ENCODE measurements at regions not wholly inside any gene's neighbourhood (a gene's known extent, or its start where the extent isn't known, plus 50 kb on each side); places are given as distances from the start of the nearest gene placed in this dataset.

DNA sequence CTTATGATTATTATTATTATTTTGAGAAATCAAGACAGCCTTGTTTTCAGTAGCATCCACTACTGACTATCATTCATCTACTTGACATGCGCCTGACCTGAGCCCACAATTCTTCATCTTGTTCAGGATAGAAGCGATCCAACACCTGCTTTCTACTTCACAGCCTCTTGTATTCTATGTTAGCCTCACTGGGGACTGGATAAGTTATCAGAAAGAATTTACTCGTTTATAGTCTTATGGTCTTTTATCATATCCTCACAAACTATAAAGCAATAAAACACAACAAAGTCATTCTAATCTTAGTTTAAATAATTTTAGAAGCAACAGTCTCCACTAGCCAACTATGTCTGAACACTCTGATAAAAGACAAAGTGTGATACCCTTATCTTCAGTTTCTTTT lies 436.0 kb upstream of the ARGLU1 start:
- no peaks in the 10 kb centered on the region for H3K36me3 ChIP-seq
- H3K9me3 ChIP-seq: no peaks in the 10 kb centered on the region
- intact Hi-C loops (cut with DNase I): no loop called here
- TF ChIP-seq, protein P1, sequence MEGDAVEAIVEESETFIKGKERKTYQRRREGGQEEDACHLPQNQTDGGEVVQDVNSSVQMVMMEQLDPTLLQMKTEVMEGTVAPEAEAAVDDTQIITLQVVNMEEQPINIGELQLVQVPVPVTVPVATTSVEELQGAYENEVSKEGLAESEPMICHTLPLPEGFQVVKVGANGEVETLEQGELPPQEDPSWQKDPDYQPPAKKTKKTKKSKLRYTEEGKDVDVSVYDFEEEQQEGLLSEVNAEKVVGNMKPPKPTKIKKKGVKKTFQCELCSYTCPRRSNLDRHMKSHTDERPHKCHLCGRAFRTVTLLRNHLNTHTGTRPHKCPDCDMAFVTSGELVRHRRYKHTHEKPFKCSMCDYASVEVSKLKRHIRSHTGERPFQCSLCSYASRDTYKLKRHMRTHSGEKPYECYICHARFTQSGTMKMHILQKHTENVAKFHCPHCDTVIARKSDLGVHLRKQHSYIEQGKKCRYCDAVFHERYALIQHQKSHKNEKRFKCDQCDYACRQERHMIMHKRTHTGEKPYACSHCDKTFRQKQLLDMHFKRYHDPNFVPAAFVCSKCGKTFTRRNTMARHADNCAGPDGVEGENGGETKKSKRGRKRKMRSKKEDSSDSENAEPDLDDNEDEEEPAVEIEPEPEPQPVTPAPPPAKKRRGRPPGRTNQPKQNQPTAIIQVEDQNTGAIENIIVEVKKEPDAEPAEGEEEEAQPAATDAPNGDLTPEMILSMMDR (IDR thresholded peaks at IDR 0.05): no peak
- no peak for TF ChIP-seq POLR2A (IDR thresholded peaks at IDR 0.05)
- no peak overlapping the region for H3K27ac ChIP-seq
- H3K27me3 ChIP-seq: no peaks in the 10 kb centered on the region
- WGBS, 2 donors: 62 to 81% methylated on average over 3 of the region's 3 CpGs
- no peak for DNase-seq
- H3K4me1 ChIP-seq: no peaks in the 10 kb centered on the region
- no peak overlapping the region for H3K4me3 ChIP-seq

DNA sequence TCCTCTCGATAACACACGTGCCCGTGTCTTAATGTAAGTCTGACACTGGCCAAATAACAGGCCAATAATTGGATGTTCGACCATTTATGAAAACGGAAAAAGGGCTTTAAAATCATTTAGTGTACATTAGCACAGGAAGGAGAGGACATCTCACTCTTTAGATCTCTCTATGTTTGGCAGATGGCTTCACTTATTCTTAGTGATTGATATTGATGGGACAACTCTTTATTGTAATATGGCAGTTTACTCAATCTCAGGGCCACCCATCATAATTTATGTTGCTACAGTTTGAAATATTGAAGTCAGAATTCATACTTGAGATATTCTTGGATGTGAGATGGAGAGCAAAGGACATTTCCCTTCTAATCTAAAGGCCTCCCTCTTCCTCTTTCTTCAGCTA lies 430.7 kb upstream of the ARGLU1 start:
- WGBS, 2 donors: 81 to 91% methylated on average over 5 of the region's 5 CpGs
- H3K4me1 ChIP-seq: no peaks in the 10 kb centered on the region
- no peak overlapping the region for H3K27ac ChIP-seq

GRCh38 chr13:106997696-106998095 lies 429.8 kb upstream of the ARGLU1 start:
- no peaks in the 10 kb centered on the region for H3K36me3 ChIP-seq

More for the DNA sequence above, 430.7 kb upstream of the ARGLU1 start:
- DNase-seq: no peak
- Histone ChIP-seq H3K4me3 (no peak overlapping the region), H3K9me3 (no peaks in the 10 kb centered on the region), H3K36me3 (no peaks in the 10 kb centered on the region), H3K27me3 (no peaks in the 10 kb centered on the region)
- intact Hi-C loops (cut with DNase I): no loop called here
- TF ChIP-seq, protein P1 (IDR thresholded peaks at IDR 0.05): no peak
- TF ChIP-seq POLR2A (IDR thresholded peaks at IDR 0.05): no peak

DNA sequence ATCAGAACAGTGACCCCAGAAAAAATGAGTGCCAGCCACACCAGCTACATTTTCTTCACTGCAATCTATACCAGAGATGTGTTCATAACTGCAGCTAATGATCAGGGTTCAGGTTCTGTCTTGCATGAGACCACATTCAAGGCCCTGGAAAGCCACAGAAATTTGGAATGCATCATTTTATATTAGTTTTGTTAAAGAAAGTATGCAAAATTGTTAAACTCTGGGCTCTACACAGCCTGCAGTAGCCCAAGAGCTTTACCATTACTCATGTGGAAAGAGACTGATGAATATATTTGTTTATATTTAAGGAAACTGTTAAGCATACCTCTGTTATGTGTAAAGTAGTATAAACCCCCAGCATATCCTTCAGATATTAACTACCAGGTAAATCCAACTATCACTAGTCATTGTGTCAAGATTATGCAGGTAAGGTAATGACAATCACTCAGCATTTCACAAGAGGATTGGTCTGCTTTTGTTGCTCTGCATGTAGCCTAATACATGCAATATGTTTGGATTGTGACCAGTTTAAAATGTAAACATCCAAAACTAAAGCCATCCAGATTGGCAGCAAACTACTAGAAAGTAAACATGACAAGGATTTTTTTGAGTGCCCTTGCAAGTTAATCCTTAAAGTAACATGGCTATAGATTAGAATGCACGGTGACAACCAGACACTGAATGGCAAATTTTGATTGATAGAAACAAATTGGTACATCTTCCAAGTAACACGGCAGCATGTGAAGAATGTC lies 429.1 kb upstream of the ARGLU1 start:
- TF ChIP-seq, protein P1 (IDR thresholded peaks at IDR 0.05): no peak
- TF ChIP-seq POLR2A (IDR thresholded peaks at IDR 0.05): no peak
- Histone ChIP-seq H3K36me3 (no peaks in the 10 kb centered on the region), H3K9me3 (no peaks in the 10 kb centered on the region), H3K27ac (no peak overlapping the region), H3K27me3 (no peaks in the 10 kb centered on the region), H3K4me3 (no peak overlapping the region), H3K4me1 (no peaks in the 10 kb centered on the region)
- no peak for DNase-seq
- WGBS, 2 donors: 11 to 38% methylated on average over 2 of the region's 2 CpGs
- intact Hi-C loops (cut with DNase I): no loop called here

More at GRCh38 chr13:106997696-106998095, 429.8 kb upstream of the ARGLU1 start:
- Histone ChIP-seq H3K9me3 (no peaks in the 10 kb centered on the region), H3K4me1 (no peaks in the 10 kb centered on the region), H3K27ac (no peak overlapping the region), H3K4me3 (no peak overlapping the region), H3K27me3 (no peaks in the 10 kb centered on the region)
- TF ChIP-seq POLR2A (IDR thresholded peaks at IDR 0.05): no peak
- TF ChIP-seq, protein P1 (IDR thresholded peaks at IDR 0.05): no peak
- 53 to 67% methylated on average over 3 to 4 of the region's 4 CpGs for WGBS, 2 donors
- intact Hi-C loops (cut with DNase I): no loop called here
- DNase-seq: no peak

DNA sequence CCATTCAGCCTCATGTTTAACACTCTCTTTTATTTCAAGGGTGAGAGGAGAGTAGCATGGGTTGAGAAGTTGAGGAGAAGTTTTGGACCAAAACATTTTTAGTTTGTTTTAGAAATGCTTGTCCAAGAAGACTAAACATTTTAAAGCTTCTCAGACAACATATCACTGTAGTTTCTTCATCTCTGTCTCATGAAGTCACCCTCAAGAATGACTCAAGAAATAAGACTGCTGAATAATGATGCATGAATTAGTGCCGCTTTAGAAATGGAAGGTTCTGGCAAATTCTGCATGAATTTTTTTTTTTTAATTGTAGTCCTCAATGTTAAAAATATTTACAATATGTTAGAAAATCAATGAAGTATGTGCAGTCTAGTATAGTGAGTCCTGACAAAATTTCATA lies 422.7 kb upstream of the ARGLU1 start:
- Histone ChIP-seq H3K4me3 (no peak overlapping the region), H3K36me3 (no peaks in the 10 kb centered on the region), H3K27me3 (no peaks in the 10 kb centered on the region), H3K27ac (no peak overlapping the region), H3K9me3 (no peaks in the 10 kb centered on the region), H3K4me1 (peaks cover 0 to 22% (median 8%) of the 10 kb centered on the region in 3 donors)
- no peak for DNase-seq
- WGBS, 2 donors: 83 to 91% methylated on average over 1 of the region's 1 CpG
- intact Hi-C loops (cut with DNase I): no loop called here
- no peak for TF ChIP-seq POLR2A (IDR thresholded peaks at IDR 0.05)
